GM20000 (cell line): ENCODE measurements at regions not wholly inside any gene's neighbourhood (a gene's known extent, or its start where the extent isn't known, plus 50 kb on each side); places are given as distances from the start of the nearest gene placed in this dataset.
"Not testable (repeated sequence)": the region's sequence is repeated elsewhere in the genome, so short reads cannot be mapped to it uniquely, and the experiment has no call there.

Experiments used
- DNase-seq: peaks from one replicate; pipeline ENCODE4 v3.0.0; 2012; ENCODE audit warnings: low spot score
- TF ChIP-seq, protein P1 (sequence below): IDR thresholded peaks from 2 replicates; pipeline ENCODE4 v1.5.1; 2012; ENCODE audit warnings: mild to moderate bottlenecking, control low read depth; ENCODE audit errors: extremely low read depth, missing control alignments

DNA sequence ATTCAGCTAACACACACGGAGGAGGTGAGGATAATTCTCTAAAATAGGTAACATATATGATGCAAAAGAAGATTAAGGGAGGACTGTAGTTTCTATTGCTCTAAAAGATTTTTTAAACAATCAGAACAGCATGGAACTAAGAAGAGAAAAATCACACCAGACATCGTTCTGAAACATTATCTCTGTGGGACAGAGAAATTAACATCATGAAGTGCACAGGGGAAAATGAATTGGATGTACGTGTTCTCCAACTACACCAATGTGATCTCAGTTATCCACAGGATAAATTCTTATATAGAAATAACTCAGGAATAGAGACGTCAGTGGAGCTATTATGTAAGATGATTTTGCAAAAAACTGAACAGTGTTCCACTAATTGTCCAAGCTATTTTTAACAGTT, 614.1 kb upstream of the HS3ST1 start:
- DNase-seq, result no peak
- TF ChIP-seq, protein P1, sequence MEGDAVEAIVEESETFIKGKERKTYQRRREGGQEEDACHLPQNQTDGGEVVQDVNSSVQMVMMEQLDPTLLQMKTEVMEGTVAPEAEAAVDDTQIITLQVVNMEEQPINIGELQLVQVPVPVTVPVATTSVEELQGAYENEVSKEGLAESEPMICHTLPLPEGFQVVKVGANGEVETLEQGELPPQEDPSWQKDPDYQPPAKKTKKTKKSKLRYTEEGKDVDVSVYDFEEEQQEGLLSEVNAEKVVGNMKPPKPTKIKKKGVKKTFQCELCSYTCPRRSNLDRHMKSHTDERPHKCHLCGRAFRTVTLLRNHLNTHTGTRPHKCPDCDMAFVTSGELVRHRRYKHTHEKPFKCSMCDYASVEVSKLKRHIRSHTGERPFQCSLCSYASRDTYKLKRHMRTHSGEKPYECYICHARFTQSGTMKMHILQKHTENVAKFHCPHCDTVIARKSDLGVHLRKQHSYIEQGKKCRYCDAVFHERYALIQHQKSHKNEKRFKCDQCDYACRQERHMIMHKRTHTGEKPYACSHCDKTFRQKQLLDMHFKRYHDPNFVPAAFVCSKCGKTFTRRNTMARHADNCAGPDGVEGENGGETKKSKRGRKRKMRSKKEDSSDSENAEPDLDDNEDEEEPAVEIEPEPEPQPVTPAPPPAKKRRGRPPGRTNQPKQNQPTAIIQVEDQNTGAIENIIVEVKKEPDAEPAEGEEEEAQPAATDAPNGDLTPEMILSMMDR, result no peak

DNA sequence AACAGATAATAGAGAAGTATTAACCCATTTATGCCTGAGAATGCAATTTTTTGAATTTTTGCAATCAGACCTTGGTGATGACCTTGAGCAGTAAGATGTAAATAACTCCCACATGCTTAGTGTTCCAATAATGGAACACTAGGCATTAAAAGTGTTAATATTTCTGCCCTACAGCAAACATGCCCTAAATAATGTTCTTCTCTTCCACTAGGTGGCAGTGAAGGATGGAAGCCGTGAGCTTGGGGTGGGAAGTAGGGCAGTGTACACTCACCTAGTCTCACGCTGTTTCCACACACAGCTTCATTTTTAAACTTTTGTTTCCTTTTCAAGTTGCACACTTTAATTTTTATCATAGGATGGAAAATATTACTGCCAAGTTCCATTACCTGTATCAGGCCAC, 613.1 kb upstream of the HS3ST1 start:
- TF ChIP-seq, protein P1, result no peak
- no peak for DNase-seq

DNA sequence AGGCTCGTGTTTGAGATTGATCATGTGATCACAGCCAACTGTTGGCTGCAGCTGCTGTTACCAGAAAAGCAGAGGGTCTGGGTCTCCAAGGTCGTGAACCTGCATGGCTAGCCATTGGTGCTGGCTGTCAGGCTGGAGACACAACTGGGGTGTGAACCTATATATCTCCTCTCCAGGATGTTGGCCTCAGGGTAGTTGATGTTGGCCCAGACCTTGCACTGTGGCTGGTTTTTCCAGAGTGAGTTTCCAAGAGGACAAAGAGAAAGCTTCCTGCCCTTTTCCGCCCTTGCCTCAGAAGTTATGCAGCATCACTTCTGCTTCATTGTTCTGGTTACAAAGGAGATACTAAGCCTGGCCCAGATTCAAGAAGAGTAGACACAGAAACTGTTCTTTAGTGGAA, 607.8 kb upstream of the HS3ST1 start:
- DNase-seq, result no peak
- TF ChIP-seq, protein P1, result no peak

DNA sequence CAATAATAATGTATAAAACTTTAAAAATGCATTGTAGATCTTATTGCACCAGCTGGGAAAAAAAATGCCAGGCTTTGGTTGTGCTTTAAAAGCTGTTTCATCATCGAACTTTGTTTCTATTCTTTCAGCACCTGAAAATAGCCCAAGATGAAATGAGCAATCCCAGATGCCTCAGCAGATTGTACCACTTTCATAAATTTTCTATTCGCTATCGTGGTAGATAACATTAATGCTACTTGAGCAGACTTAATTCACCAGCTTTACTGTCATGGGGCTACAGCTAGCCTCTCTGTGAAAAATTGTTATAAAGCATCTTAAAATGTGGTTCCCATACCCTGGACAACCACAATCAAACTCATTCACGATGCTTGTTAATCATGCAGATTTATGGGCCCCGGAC, 599.6 kb upstream of the HS3ST1 start:
- DNase-seq, result no peak
- TF ChIP-seq, protein P1, result no peak

DNA sequence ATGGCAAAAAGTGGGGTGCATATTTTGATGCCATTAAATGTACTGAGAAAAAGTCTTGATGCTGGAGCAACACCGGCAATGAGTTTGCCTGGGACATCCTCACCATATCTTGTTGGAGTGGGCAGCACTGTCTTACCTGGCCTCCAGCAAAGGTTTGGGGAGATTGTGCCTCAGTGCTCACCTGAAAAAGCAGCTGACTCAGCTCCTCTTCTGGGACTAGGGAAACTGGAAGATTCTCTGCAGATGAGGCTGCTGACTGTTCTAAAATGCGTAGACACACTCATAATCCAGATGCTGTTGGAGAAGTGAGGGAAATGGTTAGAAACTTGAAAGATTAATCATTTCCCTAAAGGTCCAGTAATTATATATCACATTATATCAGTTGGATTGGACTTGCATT, 593.7 kb upstream of the HS3ST1 start:
- TF ChIP-seq, protein P1, result no peak
- no peak for DNase-seq

DNA sequence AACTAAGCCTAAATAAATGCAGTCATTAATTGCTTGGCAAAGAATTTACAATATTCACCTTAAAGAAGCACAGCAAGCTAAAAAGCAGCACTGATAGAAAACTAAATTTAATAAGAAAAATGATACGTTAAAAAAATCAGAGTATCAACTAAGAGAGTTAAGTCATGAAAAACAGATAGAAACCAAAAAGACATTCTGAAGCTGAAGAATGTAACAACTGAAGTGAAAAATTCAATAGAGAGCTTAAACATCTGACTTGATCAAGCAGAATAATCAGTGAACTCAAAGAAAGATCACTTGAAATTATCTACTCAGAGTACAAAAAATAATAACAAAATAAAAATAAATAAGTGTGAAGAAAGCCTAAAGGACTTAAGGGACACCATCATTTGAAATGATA, 588.0 kb upstream of the HS3ST1 start:
- DNase-seq, result no peak

DNA sequence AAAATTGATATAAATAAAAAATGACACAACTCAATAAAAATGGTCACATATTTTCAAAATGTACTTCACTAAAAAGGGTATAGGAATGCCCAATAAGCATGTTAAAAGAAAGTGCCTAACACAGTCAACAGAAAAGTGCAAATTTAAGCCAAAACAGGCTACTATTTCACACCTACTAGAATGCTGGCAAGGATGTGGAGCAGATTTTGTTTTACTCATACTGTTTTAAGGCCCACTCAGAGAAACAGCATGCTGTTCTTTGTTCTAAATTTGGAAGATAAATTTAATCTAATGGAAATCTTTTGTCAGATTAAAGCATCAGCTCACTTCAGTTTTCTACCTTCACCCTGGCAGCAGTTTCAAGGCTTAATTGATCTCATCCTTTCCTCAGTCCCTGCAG, 576.8 kb upstream of the HS3ST1 start:
- DNase-seq, result no peak
- TF ChIP-seq, protein P1, result no peak

More for the DNA sequence above, 588.0 kb upstream of the HS3ST1 start:
- TF ChIP-seq, protein P1, result no peak

DNA sequence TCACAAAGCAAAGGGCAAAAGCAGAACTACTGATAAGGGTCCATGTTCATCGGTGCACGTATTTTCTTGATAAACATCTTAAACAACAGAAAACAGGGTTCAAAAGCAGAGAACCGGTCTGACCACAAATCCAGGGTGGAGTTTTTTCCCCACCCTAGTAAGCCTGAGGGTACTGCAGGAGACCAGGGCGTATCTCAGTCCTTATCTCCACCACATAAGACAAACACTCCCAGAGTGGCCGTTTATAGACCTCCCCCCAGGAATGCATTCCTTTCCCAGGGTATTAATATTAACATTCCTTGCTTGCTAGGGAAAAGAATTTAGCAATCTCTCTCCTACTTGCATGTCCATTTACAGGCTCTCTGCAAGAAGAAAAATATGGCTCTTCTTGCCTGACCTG, 567.9 kb upstream of the HS3ST1 start:
- not testable (repeated sequence) for DNase-seq
